GM23248 (cell line): ENCODE measurements at regions not wholly inside any gene's neighbourhood (a gene's known extent, or its start where the extent isn't known, plus 50 kb on each side); places are given as distances from the start of the nearest gene placed in this dataset.

Experiments
- DNase-seq: peaks from one replicate; pipeline ENCODE4 v3.0.0-alpha.2; 2015
- H2AFZ ChIP-seq: fragments of 200-600 bp; sonication (generic); 2 replicates; pipeline ENCODE4 v1.6.1; 2016; ENCODE audit warnings: antibody characterized with exemption
- H3F3A ChIP-seq: fragments of 200-600 bp; sonication (generic); 2 replicates; pipeline ENCODE4 v1.6.1; 2016; ENCODE audit warnings: mild to moderate bottlenecking, antibody characterized with exemption, mixed run types; ENCODE audit not compliant: insufficient read depth
- H3K27ac ChIP-seq: fragments of 200-600 bp; sonication (generic); 2 replicates; pipeline ENCODE4 v1.5.1; 2016; ENCODE audit warnings: mild to moderate bottlenecking
- H3K27me3 ChIP-seq: fragments of 200-600 bp; sonication (generic); replicated peaks from 2 replicates; pipeline ENCODE4 v1.6.1; 2016; ENCODE audit warnings: mild to moderate bottlenecking; ENCODE audit not compliant: insufficient read depth
- H3K36me3 ChIP-seq: fragments of 200-600 bp; sonication (generic); 2 replicates; pipeline ENCODE4 v1.6.1; 2016; ENCODE audit warnings: low read depth, mild to moderate bottlenecking
- H3K4me1 ChIP-seq: fragments of 200-600 bp; sonication (generic); 2 replicates; pipeline ENCODE4 v1.6.1; 2016; ENCODE audit warnings: mild to moderate bottlenecking; ENCODE audit not compliant: insufficient read depth
- H3K4me2 ChIP-seq: fragments of 200-600 bp; sonication (generic); one replicate; pipeline ENCODE4 v1.6.1; 2016; ENCODE audit warnings: mild to moderate bottlenecking; ENCODE audit not compliant: unreplicated experiment
- H3K4me3 ChIP-seq: fragments of 200-600 bp; sonication (generic); 2 replicates; pipeline ENCODE4 v1.5.1; 2016; ENCODE audit warnings: mild to moderate bottlenecking
- H3K79me2 ChIP-seq: fragments of 200-600 bp; sonication (generic); 2 replicates; pipeline ENCODE4 v1.6.1; 2016; ENCODE audit warnings: mild to moderate bottlenecking; ENCODE audit not compliant: insufficient read depth
- H3K9ac ChIP-seq: fragments of 200-600 bp; sonication (generic); 2 replicates; pipeline ENCODE4 v1.6.1; 2016; ENCODE audit warnings: mild to moderate bottlenecking
- H3K9me2 ChIP-seq: fragments of 200-600 bp; sonication (generic); 2 replicates; pipeline ENCODE4 v1.6.1; 2016; ENCODE audit warnings: mixed run types, mild to moderate bottlenecking, moderate library complexity; ENCODE audit not compliant: insufficient read depth
- H3K9me3 ChIP-seq: fragments of 200-600 bp; sonication (generic); one replicate; pipeline ENCODE4 v1.6.1; 2017; ENCODE audit warnings: low read depth
- H4K20me1 ChIP-seq: fragments of 200-600 bp; sonication (generic); 2 replicates; pipeline ENCODE4 v1.6.0; 2016; ENCODE audit not compliant: insufficient read depth
- EZH2 ChIP-seq: fragments of 200-600 bp; sonication (generic); IDR thresholded peaks from 2 replicates; pipeline ENCODE4 v1.6.1; 2018; ENCODE audit warnings: antibody characterized with exemption, mild to moderate bottlenecking; ENCODE audit not compliant: insufficient read depth, poor library complexity, severe bottlenecking
- EZH2phosphoT487 ChIP-seq: fragments of 200-600 bp; sonication (generic); IDR thresholded peaks from 2 replicates; pipeline ENCODE4 v1.6.1; 2018; ENCODE audit warnings: antibody characterized with exemption, moderate library complexity, mild to moderate bottlenecking, low read depth; ENCODE audit not compliant: insufficient read depth
- WGBS, 2 experiments: methylation state at CpG; one replicate each; pipeline ENCODE4 v1.1.6; 2015 to 2017; ENCODE audit warnings: low lambda C conversion rate in 2 of 2, low coverage in 1 of 2; ENCODE audit errors: missing lambda C conversion rate in 2 of 2; 5-methylcytosine and 5-hydroxymethylcytosine counted together
- in situ Hi-C: fragments of 300-500 bp; cut with MboI; formaldehyde crosslinking; loops from 2 replicates; pipeline ENCODE4 v1.15.0; 2020

GRCh38 chr6:104418839-104419238 is 440.9 kb downstream of the HACE1 start:
- no peak overlapping the region for H3K9ac ChIP-seq
- H3K4me2 ChIP-seq, result no peak overlapping the region
- H3K27me3 ChIP-seq, result no peaks in the 10 kb centered on the region
- DNase-seq, result no peak
- H3K9me3 ChIP-seq, result no peaks in the 10 kb centered on the region
- in situ Hi-C loops, result no loop called here
- H2AFZ ChIP-seq, result no peak overlapping the region
- WGBS, 2 experiments, result 39 to 62% methylated on average over 3 of the region's 3 CpGs
- H3K79me2 ChIP-seq, result no peaks in the 10 kb centered on the region
- H3K27ac ChIP-seq, result no peak overlapping the region
- 0 out of 2 replicates have a peak, but pooled peaks cover 2% of the 10 kb centered on the region for H3K9me2 ChIP-seq
- TF ChIP-seq EZH2, result no peak
- TF ChIP-seq EZH2phosphoT487, result no peak
- no peaks in the 10 kb centered on the region for H3F3A ChIP-seq
- no peaks in the 10 kb centered on the region for H3K4me1 ChIP-seq
- H4K20me1 ChIP-seq, result no peaks in the 10 kb centered on the region
- H3K4me3 ChIP-seq, result no peak overlapping the region
- no peaks in the 10 kb centered on the region for H3K36me3 ChIP-seq

- DNase-seq, result no peak
- Histone ChIP-seq H4K20me1 (no peaks in the 10 kb centered on the region), H3K9ac (no peak overlapping the region), H2AFZ (no peak overlapping the region), H3K79me2 (no peaks in the 10 kb centered on the region), H3K27me3 (no peaks in the 10 kb centered on the region), H3K27ac (no peak overlapping the region), H3K9me3 (no peaks in the 10 kb centered on the region), H3K9me2 (0 out of 2 replicates have a peak, but pooled peaks cover 2% of the 10 kb centered on the region), H3K4me3 (no peak overlapping the region), H3K4me1 (no peaks in the 10 kb centered on the region), H3F3A (no peaks in the 10 kb centered on the region), H3K4me2 (no peak overlapping the region), H3K36me3 (no peaks in the 10 kb centered on the region)
- TF ChIP-seq EZH2phosphoT487 (no peak), EZH2 (no peak)
- in situ Hi-C loops, result no loop called here
Measured at GRCh38 chr6:104418125-104418524, 441.6 kb downstream of the HACE1 start.

- H3K4me2 ChIP-seq, result no peak overlapping the region
- 45 to 47% methylated on average over 1 of the region's 1 CpG for WGBS, 2 experiments
- H3K9me2 ChIP-seq, result no peaks in the 10 kb centered on the region
- no peak overlapping the region for H3K4me3 ChIP-seq
- H2AFZ ChIP-seq, result no peak overlapping the region
- H3F3A ChIP-seq, result no peaks in the 10 kb centered on the region
- H3K36me3 ChIP-seq, result no peaks in the 10 kb centered on the region
- H3K27ac ChIP-seq, result no peak overlapping the region
- in situ Hi-C loops, result no loop called here
- no peaks in the 10 kb centered on the region for H3K4me1 ChIP-seq
- DNase-seq, result no peak
- TF ChIP-seq EZH2 (no peak), EZH2phosphoT487 (no peak)
- H3K9ac ChIP-seq, result no peak overlapping the region
- H3K9me3 ChIP-seq, result no peaks in the 10 kb centered on the region
- H4K20me1 ChIP-seq, result no peaks in the 10 kb centered on the region
- H3K27me3 ChIP-seq, result no peaks in the 10 kb centered on the region
- no peaks in the 10 kb centered on the region for H3K79me2 ChIP-seq
Measured at GRCh38 chr6:104414723-104415122, 445.0 kb downstream of the HACE1 start.

GRCh38 chr6:104413767-104414166 is 446.0 kb downstream of the HACE1 start:
- Histone ChIP-seq H3F3A (no peaks in the 10 kb centered on the region), H3K4me2 (no peak overlapping the region), H3K36me3 (no peaks in the 10 kb centered on the region), H3K4me1 (no peaks in the 10 kb centered on the region), H3K79me2 (no peaks in the 10 kb centered on the region), H3K9ac (no peak overlapping the region), H4K20me1 (no peaks in the 10 kb centered on the region), H3K27ac (no peak overlapping the region), H3K9me3 (no peaks in the 10 kb centered on the region), H2AFZ (no peak overlapping the region), H3K9me2 (no peaks in the 10 kb centered on the region), H3K4me3 (no peak overlapping the region), H3K27me3 (no peaks in the 10 kb centered on the region)
- 25 to 31% methylated on average over 3 of the region's 3 CpGs for WGBS, 2 experiments
- DNase-seq, result no peak
- in situ Hi-C loops, result no loop called here
- TF ChIP-seq EZH2, result no peak
- no peak for TF ChIP-seq EZH2phosphoT487

- Histone ChIP-seq H3K4me2 (no peak overlapping the region), H3K27ac (no peak overlapping the region), H3K36me3 (no peaks in the 10 kb centered on the region), H3K4me1 (no peaks in the 10 kb centered on the region), H3K9me2 (no peaks in the 10 kb centered on the region), H3K4me3 (no peak overlapping the region), H3K9me3 (no peaks in the 10 kb centered on the region), H3K79me2 (no peaks in the 10 kb centered on the region), H4K20me1 (no peaks in the 10 kb centered on the region), H3K27me3 (no peaks in the 10 kb centered on the region), H3F3A (no peaks in the 10 kb centered on the region), H3K9ac (no peak overlapping the region), H2AFZ (no peak overlapping the region)
- in situ Hi-C loops, result no loop called here
- WGBS, 2 experiments, result 38 to 44% methylated on average over 6 of the region's 6 CpGs
- TF ChIP-seq EZH2phosphoT487 (no peak), EZH2 (no peak)
- no peak for DNase-seq
Measured at GRCh38 chr6:104411302-104411701, 448.4 kb downstream of the HACE1 start.
